GM21825 (cell line): ENCODE measurements at regions not wholly inside any gene's neighbourhood (a gene's known extent, or its start where the extent isn't known, plus 50 kb on each side); places are given as distances from the start of the nearest gene placed in this dataset.

ENCODE experiments used
- ATAC-seq: cut with Tn5 transposase; IDR thresholded peaks from one replicate; pipeline ENCODE4 v1.9.1; 2021; ENCODE audit warnings: mild to moderate bottlenecking, moderate library complexity; ENCODE audit not compliant: unreplicated experiment

DNA sequence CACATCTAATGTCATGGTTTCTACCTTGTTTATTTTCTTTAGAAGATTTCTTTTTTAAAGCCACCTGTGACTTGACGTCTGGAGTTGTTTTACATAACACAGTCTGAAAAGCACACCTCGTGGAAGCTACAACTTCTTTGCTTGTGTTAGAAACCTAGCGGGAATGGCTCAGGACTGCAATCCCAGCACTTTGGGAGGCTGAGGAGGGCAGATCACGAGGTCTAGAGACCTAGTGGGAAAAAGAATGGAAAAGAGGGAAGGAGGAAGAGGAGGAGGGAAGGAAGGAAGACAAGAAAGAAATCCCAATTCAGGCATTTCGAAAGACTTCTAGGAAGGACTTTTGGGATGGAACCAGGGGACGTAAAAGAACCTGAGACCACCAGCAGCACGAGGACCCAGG is 146.3 kb upstream of the CELF2 start:
- ATAC-seq, result no peak

DNA sequence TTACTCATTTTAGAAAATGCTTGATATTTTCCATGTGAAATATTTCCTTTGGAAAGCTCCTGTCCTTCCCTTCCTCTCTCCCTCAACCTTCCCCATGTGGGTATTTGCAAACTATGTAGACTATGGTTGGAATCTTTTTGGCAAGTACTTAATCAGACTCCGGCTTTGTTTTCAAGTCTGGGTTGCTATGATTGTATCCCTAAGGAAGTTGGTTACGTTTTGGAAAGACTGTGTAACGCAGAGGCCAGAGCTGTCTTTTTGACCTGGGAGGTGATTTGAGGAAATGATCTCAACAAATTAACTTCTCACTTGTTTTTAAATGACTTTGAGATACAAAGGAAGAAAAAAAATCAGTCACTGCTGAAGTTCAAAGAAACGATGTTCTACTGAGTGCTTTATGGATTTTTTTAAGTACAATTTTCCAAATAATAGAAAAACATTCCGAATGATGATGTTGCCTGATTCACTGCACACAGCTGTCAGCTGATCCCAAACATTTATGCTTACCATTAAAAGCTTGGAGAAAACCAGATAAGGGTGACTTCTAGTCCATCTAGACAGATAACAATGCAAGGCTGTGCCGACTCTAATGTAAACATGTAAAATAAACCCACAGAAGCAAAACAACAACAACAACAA is 145.5 kb upstream of the CELF2 start:
- no peak for ATAC-seq

DNA sequence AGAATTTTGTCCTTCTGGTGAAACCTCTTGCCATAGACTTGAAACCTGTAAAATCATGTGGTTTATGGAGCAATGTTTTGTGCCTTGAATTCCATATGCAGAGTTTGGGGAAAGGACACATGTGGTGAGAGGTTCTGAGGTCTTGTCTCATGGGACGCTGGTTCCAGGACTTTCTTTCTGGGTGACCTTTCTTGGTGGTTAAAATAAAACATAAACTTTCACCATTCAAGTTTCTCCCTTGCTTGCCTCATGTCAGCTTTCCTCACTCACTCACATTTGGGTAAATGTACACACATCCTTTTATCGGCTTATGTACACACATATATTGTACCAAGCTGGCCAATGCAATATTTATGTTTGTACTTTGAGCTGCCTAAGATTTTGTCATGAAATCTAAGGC is 144.9 kb upstream of the CELF2 start:
- ATAC-seq, result no peak

DNA sequence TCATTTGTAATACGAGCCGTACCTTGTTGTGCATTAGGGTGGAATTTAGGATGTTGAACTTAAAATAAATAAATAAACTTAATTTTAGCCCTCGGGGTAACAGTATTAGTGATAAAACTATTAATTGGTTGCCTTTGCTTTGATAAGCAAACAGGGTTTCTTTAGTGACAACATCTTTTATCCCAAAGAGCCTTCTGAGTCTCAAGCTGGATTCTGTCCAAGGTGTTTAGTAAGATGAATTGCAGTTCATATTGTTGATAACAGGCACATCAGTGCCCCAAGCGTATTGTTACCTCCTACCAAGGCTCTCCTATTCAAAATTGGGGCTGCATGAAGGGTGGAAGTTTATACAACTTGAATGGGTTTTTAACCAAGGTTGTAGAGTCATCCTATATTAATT is 144.4 kb upstream of the CELF2 start:
- ATAC-seq, result no peak

DNA sequence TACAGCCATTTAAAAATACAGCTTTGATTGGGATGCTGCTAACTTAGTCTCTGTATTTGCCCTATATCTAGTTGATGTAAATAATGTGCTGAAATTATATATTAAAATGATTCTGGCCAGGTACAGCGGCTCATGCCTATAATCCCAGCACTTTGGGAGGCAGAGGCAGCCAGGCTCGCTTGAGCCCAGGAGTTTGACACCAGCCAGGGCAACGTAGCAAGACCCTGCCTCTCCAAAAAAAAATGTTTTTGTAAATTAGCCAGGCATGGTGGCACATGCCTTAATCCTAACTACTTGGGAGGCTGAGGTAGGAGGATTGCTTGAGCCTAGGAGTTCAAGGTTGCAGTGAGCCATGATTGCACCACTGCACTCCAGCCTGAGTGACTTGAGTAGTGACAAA is 143.8 kb upstream of the CELF2 start:
- ATAC-seq, result no peak

DNA sequence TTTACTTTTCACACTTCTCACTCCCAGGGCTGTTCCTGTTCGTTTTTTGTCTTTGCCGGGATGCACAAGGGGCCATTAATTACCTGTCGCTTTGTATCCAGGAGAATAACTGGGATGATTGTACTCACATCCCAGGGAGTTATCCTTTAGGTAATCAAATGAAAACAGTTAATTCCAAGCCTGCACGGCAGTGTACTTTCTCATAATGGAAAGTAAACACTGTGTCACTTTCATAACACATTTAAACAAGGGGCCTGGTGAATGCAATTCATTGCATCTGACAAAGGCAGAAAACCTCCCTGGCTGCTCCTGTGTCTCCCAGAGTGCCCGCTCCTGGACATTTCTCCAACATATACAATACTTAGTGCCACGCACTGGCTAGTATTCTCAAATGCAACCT is 138.7 kb upstream of the CELF2 start:
- no peak for ATAC-seq

DNA sequence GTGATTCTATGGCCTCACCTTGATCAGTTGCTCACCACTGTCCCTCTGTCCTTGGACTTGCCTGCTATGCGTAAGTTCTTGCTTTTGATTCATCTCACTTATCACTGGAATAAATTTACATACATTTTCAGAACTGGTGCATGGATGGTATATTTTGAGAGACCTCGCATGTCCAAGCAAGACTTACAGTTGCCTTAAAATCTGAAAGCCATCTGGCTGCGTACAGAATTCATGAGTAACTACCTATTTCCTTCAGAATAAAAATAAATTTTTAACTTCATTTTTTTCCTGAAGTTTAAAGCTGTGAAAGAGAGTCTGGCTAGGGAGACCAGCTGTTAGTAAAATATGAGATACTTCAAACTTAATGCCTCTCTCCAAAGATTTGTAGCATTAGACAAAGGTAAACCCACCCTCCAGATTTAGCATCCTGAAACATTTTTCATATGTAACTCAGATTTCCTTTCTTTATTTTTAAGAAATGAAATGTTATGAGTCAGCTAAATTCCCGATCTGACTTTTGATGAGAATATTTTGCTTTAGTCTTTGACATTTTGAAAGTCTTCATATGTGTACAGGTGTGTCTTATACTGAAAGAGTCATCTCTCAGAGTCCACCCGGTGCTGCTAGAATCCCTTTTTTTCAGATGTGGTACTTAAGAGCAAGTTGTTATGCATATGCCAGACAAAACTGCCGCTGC is 136.4 kb upstream of the CELF2 start:
- ATAC-seq, result no peak

DNA sequence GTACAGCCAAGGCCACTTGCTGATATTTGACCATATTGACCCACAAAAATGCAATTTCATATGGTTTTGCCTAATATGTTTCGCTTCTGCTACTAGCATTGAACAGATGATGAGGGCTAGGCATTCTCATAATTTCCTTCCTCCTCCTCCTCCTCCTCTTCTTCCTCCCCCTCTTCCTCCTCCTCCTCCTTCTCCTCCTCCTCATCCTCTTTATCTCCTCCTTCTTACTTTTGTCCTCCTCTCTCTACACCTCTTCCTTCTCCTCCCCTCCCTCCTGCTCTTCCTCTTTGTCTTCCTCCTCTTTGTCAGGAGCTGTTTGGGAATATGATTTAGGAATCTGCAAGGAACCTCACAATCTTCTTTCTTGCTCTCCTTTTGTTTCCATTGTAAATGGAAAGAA is 133.9 kb upstream of the CELF2 start:
- no peak for ATAC-seq

DNA sequence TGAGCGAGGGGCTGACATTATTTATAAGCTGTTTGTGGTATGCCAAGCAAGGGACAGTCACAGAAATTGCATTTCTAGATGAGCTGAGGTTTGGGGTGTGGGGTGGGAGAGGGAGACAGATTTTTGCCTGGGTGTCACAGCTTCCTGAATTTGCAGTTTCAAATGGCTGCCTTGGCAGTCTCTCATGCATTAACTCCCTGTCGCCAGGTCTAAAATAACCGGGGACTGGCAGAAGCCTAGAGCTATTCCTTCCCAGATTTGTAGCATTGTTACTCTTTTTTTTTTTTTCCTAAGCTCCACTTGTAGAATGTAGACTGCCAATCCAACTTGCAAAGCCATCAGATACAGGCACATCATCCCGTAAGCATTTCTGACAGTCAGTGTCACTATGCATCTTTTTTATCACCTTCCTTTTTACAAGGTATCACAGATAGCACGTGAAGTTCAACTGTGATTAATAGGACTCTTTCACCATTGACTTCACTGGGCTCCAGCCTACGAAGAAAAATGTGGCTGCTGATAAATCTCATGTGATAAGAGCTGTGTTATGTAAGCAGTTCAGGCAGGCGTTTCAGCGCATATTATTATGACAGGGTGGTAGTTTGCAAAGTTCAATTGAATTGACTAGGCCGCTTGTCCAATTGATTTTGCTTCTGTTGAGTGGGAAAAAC is 130.7 kb upstream of the CELF2 start:
- ATAC-seq, result no peak

DNA sequence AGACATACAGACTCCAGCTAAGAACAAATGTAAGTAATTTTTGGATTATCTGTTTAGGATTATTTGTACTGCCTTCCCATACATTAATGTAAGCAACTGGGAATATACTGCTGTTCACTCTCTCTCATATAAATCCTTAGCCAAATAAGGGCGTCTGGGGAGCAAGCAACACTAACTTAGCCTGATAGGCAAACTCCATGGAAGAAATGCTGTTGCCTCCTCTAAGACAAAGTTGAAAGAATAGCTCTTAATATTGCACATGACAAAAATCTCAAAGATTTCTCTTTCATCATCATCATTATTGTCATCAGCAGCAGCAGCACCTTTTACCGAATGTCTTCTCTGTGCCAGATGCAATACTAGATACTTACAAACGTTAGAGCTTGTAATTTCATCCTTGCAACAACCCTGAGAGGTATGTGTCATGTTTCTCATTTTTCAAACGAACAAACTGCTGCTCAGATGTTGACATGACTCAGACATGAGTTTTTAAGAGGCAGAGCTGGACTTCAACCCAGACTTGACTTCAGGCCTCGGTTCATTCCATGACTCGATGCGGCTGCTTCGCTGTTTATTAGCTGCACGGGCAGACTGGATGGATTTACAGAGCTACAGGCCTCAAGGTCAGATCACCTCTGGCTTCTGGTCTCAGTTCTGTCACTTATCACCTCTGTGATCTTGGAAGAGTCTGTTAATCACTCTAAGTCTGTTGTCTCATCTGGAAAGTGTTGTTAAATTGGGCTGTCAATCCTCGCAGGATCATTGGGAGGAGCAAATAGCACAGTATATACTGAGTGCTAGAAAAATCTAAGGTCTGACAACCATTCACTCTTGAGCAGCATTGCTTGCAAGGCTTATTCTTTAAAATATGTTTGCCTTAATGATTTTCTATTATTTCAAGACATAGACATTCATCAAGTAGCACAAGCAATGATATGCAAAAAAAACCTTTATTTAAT is 126.3 kb upstream of the CELF2 start:
- ATAC-seq, result no peak

DNA sequence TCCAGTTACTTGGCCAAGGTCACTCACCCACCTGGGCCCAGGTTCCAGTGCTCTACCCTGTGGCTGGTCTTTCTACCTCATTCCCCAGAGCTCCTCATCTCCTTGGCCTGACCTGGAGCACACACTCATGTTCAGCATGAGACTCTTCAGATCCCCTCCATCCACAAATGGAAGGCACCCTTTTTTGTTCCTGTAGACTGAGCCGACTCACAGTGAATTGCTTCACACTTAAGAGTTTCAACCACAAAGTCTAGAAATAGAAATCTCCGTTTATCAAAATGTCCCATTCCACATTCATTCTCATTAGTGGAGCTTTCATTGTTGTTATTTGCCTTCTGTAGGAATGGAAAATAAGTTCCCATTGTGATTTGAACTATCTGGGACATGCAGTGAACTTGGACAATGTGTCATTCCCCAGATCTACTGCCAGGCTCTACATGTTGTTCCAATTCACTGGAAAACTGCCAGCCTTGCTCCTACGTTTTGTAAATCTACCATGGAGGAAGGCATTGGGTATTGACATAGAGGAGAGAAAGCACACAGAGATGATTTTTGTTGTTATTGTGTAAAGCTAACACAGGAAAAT is 125.3 kb upstream of the CELF2 start:
- no peak for ATAC-seq

DNA sequence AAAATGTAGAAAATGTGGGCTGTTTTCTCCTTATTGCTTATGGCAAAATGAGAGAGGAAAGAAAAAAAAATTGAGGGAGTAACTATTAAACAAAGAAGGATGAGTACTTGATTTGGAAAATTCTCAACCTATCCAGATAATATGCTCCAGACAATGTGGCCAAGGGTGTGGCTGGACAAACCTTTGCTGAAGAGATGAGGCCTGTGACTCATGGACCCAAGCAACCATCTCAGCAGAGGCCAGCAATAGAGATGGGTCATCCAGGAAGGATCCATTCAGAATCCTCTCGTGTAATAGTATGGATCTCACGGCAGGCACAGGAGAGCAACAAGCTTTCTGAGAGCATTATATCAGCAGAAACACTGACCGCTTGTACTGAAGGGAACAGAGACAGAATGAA is 120.3 kb upstream of the CELF2 start:
- no peak for ATAC-seq

DNA sequence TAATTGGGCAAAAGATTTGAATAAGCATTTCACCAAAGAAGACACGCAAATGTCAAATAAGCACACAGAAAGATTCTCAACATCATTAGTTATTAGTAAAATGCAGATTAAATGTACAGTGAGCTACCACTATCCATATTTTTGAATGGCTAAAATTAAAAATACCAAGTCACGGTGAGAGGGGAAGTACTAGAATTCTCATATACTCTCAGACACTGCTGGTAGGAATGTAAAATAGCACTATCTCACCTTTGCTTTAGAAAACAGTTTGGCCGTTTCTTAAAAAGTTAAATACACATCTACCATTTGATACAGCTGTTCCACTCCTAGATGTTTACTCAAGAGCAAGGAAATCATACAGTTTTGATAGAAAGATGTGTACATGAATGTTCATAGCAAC is 115.8 kb upstream of the CELF2 start:
- ATAC-seq, result no peak

DNA sequence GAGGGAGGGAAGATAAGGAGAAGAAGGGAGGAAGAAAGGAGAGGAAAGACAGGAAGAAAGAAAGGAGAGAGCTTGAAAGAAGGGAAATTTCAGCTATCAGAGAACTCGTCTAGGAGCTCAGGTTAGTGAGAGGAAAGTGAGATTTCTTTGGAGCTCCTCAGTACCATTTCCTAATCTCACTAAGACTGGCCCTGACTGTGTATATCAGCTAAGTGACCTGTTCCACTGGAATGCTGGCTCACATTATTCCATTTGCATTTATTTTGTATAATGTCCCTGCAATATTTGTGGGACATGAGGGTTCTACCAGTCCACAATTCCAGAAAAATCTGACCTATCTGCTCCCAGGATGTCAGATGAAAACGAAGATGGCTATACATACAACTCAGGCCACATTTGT is 114.7 kb upstream of the CELF2 start:
- no peak for ATAC-seq

DNA sequence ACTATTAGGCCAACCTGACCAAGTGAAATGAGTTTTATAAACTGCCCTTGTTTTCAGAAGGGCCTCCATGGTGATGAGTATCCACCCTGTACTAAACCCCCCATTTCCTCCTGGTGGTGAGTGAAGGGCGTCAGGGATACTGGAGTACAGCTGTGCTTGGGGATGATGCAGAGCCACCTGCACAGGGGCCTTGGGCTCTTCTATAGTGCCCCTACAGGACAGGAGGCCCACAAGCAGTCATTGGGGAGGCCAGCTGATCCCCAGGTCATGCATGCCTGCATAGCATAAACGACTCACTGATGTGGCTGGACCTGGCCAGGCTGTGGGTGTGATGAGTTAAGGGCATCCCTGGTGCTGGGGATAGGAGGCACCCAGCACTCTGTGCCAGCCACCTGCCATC is 114.1 kb upstream of the CELF2 start:
- ATAC-seq, result no peak

DNA sequence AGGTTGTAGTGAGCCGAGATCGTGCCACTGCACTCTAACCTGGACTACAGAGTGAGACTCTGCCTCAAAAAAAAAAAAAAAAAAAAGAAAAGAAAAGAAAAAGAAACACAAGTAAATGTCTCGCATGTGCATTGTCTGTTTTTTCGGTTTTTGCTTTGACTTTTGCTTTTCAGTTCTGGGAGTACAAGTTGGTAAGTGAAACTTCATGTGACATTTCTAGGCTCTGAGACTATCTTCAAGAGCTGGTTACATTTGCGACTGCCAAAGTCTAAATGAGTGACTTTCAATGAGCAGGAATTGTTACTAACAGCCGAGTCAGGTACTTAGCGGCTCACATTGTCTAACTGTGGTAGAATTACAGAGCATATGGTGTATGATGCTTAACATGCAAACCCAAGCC is 107.0 kb upstream of the CELF2 start:
- no peak for ATAC-seq

DNA sequence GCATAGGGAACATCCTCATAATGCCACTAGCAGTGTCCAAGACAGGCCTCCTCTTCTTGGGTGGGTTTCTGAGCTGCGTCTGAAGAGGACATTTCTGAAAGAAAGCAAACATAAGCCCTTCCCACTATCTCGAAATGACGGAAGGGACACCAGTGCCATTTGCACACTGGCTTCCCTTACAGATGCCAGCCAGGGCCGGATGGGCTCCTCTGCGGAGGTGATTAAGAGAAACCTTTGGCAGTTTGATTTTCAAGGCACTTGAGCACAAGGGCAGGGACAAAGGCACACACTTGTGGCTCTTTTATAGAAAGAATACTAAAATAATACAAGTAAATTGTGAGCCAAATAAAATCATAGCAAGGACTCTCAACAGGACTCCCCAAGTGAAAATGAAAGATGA is 106.6 kb upstream of the CELF2 start:
- ATAC-seq, result no peak

DNA sequence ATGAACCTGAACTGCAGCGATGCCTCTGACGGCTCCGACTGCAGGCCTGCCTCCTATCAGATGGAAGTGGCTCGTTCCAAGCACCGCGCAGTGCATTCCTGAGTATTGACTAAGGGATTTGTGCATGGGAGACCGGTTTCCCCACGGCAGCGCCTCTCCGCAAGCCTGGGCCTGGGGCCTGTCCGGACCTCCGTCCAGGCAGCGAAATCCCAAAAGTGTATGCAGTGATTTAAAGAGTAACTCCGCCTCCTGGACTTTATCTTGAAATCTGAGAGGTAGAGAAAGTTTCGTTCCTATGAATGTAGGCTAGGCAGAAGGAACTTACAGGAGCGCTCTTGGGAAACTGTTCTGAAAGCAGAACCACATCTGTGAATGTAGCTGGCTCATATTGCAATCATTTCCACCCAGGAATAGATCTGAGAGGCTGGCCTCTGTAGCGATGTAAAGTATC is 106.2 kb upstream of the CELF2 start:
- no peak for ATAC-seq

DNA sequence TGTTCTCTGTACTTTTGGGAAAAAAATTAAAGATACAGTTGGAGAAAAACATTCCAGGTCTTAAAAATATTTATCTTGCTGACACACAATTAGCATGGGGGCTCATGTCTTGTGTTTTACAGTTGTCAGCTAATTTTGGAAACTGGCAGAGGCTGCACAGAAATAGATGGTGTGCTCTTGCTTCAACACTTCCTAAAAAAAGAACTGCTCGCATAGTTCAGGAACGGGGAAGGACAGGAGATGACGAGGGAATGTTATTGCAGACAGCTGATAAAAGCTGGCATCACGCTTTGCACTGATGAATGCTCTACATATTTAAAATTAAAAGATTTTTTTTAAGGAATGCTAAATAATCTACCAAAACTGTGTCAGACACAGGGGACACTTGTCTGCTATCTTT is 103.5 kb upstream of the CELF2 start:
- no peak for ATAC-seq

DNA sequence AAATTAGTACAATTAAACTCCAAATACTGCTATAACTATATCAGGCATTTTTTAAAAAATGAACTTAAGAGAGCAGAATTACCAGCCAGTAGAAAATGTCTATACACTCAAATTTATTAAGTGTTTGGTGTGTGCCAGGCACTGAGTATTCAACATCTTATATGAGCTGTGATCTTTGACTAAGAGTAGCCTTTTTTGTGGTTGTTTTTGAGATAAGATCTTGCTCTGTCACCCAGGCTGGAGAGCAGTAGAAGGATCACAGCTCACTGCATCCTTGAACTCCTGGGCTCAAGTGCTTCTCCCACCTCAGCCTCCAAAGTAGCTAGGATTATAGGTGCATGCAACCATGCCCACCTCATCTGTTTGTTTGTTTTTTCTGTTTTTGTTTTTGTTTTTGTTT is 102.5 kb upstream of the CELF2 start:
- no peak for ATAC-seq

DNA sequence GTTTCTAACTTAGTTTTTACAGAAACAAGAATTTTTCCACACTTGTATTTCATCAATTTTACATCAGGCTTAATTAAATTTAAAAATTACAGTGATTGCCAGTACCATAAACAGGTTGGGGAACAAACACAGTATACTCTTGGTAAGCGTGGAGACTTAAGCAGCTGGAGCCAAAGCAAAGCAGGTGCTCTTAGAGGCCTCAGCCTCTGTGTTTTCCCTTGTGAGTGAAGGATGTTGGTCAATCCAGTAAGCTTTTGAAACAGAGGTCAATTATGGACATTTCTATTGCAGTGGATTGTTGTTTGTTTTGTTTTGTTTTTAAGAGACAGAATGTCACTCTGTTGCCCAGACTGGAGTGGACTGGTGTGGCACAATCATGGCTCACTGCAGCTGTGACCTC is 100.6 kb upstream of the CELF2 start:
- no peak for ATAC-seq
